Gastrocnemius medialis (tissue), 4 donors: ENCODE measurements at regions not wholly inside any gene's neighbourhood (a gene's known extent, or its start where the extent isn't known, plus 50 kb on each side); places are given as distances from the start of the nearest gene placed in this dataset.

Source experiments
- POLR2A ChIP-seq, 2 donors: fragments of 450-650 bp; IDR thresholded peaks; one replicate each; pipeline ENCODE4 v1.6.1; 2017; ENCODE audit warnings: antibody characterized with exemption in 2 of 2, mild to moderate bottlenecking in 2 of 2, moderate library complexity in 2 of 2
- TF ChIP-seq, protein P1 (sequence below), 5 experiments: fragments of 450-650 bp in 3 of 5; fragments of 200-600 bp in 2 of 5; sonication (generic) in 2 of 5; IDR thresholded peaks in 4 of 5; conservative IDR thresholded peaks in 1 of 5; 1 replicate in 4 of 5; 2 replicates in 1 of 5; pipeline ENCODE4 v1.5.1; 2016 to 2019; ENCODE audit warnings: antibody characterized with exemption in 5 of 5, mild to moderate bottlenecking in 3 of 5, moderate library complexity in 3 of 5

DNA sequence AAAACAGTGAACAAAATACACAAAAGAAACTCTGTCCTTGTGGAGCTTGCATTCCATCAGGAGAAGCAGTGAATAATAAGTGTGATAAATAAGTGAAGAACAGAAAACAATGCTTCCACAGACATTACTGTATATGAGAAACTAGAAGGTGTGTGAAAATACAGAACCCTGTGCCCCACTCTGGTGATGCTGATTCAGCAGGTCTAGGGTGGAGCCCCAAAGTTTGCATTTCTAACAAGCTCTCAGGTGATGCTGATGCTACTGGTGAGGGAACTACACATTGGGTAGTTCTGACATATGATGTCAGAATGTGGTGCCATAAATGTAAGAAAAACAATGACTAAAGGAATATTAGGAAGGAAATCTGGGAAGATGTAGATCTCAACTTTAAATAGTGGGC, 601.4 kb upstream of the BTBD3 start:
- TF ChIP-seq POLR2A (IDR thresholded peaks at IDR 0.05), result no peak
- TF ChIP-seq, protein P1, sequence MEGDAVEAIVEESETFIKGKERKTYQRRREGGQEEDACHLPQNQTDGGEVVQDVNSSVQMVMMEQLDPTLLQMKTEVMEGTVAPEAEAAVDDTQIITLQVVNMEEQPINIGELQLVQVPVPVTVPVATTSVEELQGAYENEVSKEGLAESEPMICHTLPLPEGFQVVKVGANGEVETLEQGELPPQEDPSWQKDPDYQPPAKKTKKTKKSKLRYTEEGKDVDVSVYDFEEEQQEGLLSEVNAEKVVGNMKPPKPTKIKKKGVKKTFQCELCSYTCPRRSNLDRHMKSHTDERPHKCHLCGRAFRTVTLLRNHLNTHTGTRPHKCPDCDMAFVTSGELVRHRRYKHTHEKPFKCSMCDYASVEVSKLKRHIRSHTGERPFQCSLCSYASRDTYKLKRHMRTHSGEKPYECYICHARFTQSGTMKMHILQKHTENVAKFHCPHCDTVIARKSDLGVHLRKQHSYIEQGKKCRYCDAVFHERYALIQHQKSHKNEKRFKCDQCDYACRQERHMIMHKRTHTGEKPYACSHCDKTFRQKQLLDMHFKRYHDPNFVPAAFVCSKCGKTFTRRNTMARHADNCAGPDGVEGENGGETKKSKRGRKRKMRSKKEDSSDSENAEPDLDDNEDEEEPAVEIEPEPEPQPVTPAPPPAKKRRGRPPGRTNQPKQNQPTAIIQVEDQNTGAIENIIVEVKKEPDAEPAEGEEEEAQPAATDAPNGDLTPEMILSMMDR (IDR thresholded peaks at IDR 0.05 in 4 of 5, conservative IDR thresholded peaks at IDR 0.05 in 1 of 5), result no peak
